ENCODE measurements at regions not wholly inside any gene's neighbourhood (a gene's known extent, or its start where the extent isn't known, plus 50 kb on each side); places are given as distances from the start of the nearest gene placed in this dataset.
A peak's percentile ranks its signal among the peaks of the same experiment; 100 is the strongest.
"Not testable (repeated sequence)": the region's sequence is repeated elsewhere in the genome, so short reads cannot be mapped to it uniquely, and the experiment has no call there.

DNA sequence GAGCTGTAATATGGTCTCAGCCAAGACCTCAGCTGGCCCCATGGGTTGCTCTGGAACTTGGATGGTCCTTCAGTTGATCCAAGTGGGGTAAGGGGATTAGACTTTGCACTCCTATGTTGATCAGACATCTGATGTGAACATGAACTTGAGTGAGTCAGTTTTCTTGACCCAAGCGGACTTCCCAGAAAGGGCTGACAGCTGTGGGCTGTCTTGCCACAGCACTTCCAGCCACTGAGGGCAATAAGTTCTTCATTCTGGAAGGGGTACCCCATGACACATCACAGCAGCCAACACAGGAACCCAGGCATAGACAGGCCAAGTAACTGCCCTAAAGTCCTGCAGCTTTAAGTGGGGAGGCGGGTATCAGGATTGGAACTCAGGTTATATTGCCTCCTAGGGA is 93.9 kb upstream of the USP24 start:
- no peak for DNase-seq

DNA sequence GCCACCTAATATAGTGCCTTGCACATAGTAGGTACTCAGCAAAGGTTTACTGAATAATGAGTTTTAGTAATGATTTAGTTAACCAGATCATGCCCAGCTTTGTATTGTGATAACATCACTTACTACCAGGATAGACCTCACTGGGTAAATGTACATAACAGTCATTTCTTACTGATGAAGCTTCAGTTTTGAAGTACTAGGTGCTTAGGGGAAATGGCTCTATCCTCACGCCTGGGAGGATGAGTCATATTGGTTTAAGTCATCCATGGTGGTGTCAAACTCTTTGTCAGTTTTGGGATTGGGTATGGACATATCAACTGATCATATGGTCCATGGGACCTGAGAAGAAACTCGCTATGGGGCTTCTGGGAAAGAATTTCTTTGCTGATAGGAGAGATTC is 90.6 kb upstream of the USP24 start:
- no peak for DNase-seq

DNA sequence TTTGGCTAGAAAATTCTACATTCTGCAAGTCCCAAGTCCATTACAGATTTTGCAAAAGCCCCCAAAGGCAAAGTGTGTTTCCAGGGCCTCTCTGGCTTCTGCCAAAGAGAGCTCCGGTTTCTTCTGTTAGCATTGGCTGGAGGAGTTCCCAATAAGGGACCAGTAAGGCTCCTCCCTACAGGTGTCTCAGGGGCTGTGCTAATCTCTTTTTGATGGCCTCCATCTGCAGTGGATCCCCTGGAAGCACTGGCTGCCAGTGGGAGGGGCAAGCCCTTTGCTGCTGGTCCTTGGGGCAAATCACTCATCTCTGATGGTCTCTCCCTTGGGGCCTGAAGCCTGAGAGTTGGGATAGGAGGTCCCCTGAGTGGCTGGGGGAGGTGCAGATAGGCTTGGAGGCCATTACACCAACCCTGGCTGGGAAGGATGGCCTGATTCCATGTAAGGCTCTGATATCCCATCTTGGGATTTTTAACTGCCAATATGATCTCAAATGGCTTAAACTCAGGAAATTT is 89.1 kb upstream of the USP24 start:
- DNase-seq = no peak

DNA sequence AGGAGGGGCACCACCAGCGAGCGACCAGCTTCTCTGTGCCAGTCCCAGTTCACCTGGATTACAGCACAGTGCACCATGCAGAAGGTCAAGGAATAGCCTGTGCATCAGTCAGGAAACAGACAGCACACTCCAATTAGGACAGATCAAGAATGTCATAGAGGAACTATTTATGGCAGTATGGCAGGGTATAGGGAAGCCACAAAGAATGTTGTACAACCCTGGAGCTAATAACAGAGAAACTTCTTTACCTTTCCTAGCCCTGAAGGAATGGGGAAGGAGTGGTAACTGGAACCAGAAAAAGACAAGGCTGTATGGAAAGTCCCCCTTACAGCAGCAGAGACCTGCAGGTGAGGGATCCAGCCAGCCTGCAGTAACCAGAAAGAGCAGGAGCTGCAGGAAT is 87.8 kb upstream of the USP24 start:
- no peak for DNase-seq

DNA sequence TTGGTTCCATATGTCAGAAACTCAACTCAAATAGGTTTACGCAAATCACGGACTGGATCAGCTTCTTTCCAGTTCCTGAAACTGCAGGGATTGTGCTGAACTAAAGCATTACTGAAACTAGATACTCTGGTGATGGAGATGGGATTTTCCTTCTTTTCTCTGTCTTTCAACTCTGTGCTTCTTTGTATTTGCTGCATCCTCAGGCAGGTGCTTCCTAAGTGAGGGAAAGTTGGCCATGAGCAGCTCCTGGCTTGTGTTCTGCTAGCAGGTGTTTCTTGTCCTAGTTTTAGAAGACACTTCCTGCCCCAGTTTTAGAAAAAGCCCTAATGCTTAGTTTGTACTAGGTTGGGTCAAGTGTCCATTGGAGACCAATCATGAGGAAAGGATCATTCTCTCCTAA is 86.7 kb upstream of the USP24 start:
- no peak for DNase-seq

DNA sequence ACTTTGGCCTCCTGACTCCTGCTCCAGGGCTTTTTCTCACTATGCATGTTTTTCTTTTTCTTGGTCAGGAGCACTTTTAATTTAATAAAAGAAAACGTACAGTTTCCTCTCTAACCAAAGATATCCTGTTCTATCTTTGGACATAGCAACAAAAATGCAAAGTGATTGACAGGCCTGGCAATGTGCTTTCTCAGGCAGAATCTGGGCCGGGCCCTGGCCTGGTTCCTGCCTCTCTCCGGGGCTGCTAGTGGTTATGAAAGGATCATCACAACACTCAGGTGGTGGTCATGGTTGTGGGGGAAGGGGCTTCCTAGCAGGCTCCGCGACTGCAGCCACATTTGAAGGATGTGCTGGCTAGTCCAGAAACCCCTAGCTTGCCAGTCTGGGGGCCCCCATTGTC is 85.8 kb upstream of the USP24 start:
- no peak for DNase-seq

DNA sequence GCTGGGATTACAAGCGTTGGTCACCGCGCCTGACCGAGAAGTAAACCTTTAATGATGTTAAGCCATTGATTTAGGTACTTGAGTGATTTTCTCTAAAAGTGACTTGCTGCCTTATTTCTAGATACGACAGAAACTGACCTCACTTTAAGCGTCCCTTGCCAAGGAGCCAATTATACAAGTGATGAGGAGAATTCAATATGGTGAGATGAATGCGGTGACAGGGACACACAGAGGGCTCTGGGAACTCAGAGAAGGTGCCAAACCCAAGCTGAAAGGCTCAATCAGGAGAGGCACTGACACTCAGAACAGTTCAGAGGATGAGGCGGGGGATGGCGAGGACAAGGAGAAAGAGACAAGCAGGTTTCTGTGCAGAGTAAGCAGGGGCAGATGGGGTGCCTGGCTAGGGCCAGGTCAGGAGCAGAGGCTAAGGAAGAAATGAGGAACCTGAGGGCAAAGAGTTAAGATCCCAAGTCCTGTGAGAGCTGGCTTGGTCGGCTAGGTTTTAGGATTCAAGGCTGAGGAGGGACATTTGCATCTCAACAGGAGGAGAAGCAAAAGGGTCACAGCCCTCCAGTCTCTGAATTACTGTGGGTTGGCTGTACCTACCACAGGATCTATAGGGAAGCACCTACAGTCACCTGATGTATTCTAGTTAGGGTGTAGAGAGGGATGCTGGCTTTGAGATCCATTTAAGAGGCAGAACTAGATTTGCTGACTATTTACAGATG is 83.2 kb upstream of the USP24 start:
- no peak for DNase-seq

DNA sequence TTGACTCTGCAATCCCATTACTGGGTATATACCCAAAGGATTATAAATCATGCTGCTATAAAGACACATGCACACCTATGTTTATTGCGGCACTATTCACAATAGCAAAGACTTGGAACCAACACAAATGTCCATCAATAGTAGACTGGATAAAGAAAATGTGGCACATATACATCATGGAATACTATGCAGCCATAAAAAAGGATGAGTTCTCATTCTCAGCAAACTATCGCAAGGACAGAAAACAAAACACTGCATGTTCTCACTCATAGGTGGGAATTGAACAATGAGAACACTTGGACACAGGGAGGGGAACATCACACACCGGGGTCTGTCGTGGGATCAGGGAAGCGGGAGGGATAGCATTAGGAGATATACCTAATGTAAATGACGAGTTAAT is 81.1 kb upstream of the USP24 start:
- DNase-seq = not testable (repeated sequence)

DNA sequence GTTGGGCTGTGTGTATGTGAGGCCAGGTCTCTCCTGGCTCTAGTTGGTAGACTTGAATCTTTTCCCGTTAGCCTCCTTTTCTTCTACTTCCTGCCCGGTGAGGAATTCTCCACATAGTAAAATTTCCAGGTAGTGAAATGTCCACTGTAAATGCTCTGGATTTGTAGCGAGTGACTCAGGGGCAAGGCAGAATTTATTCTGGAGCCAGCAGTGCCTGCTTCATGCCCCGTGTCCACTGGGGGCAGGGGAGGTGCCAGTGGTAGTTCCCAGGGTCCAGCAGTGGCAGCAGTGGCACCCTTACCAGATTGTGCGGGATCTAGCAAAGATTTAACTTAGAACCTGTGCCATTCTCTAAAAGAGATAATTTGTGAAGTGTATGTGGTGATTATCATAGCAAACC is 74.5 kb upstream of the USP24 start:
- no peak for DNase-seq

DNA sequence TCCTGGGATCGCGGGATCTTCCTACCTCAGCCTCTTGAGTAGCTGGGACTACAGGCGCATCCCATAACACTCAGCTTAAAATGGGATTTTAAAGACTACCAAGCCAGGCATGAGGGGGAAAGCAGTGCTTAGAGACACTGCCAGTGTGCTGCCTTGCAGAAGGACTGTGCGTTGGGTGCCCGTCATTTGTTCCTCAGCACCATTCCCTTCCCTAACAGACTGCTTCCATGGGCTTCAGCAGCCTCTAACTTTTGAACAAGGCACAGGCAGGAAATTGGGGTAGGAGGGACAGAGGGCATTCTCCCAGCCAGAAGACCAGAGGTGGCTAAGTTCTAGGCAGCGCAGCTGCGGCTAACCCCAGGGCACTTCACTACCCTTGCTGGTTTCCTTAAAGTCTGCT is 73.9 kb upstream of the USP24 start:
- no peak for DNase-seq

DNA sequence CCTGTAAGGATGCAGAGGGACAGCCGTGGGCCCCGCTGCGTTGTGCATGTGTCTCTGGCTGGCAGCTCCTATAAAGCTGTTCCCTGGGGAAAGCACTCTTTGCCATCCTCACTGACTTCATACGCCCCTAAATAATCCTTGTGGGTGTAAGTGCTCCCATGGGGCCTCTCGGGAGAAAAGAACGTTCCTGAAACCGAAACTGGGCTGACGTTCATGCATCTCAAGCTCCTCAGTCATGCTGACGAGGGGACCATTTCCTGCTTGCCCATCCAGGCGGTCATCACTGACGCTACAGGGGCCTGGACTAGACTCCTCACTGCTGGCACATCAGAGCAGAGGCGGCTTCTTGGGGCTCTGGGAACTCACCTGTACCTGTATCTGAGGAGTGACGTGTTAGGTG is 73.1 kb upstream of the USP24 start:
- DNase-seq = peak in 1 of 2 donors; percentile 38

DNA sequence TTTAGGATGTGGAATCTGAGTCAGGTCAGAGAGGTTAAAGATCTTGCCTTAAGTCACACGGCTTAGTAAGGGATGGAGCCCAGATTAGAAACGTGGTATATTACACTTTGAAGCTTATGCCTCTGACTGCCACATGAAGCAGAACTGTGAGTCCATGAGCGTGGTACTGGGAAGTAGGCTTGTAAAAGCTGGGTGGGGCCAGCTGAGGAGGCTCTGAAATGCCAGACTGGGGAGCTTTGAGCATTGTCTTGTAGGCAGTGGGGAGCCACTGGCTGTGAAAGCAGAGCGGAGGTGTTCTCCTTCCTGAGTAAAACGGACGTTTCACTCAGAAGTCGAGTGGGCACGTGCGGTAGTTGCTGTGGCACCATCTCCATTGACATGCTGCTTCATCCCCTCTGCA is 72.6 kb upstream of the USP24 start:
- no peak for DNase-seq

DNA sequence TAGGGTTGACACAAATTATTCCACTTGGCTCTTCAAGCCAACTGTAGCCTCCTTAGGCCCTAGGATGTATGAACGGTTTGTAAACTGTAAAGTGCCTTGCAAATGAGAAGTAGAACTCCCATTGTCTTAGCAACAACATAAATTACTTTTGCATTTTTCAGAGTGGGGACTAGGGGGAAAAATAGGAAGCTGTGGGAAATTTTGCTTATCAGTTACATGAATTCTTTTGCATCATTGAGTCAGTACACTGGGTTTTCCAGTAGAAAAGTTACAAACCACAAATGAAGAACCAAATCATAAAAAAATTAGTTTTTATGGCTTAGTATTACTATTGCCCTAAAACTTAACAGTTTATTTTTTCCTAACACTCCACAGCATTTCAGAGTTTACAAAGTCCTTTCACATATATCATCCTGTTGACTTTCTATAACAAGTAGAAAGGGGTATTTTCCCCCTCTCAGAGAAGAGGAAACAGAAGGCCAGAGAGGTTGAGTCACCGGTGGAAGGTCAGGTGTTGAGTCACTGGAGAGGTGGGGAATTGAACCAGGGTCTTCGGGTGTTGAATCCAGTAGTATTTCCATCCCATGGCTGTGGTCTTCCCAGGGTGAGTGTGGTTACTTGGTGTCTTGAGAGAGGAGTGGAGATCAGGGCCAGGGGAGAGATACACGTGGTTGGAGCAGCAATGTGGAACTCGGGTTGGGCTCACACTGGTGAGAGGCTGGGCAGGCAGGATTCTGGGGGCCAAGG is 71.9 kb upstream of the USP24 start:
- no peak for DNase-seq

DNA sequence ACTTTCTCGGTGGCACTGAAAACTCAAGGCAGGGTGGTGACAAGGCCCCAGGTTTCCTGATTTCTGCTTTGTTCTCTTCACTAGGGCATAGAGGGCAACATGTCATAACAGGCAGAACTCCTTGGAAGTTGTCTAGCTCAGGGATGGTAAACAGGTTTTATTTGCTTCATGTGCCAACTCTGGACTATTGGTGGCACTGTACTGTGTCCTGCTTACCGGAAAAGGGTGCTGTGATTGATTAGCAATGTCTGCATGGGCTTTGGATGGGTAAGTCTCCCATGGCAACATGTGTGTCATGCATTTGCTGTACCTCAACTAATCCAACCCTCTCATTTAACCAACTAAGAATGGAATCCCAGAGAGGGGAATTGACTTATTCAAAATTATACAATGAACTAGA is 70.7 kb upstream of the USP24 start:
- DNase-seq = no peak

DNA sequence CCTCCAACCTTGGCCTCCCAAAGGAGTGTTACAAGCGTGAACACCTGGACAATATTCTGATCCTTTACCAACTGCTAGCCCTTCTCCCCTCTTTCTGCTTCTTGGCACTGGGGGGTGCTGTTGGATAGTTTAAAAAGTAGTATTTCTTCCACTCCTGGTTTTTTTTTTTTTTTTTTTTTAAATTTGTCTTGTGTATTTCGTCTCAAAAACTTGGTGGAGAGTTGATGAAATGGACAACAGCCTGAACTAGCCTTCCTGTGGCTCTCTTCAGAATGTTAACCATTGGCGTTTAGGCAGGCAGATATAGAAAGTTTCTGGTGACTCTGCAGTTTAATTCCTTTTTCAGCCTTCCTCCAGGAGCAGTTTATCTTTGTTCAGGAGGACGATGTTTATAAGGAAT is 69.7 kb upstream of the USP24 start:
- DNase-seq = peak in 1 of 2 donors; percentile 7

DNA sequence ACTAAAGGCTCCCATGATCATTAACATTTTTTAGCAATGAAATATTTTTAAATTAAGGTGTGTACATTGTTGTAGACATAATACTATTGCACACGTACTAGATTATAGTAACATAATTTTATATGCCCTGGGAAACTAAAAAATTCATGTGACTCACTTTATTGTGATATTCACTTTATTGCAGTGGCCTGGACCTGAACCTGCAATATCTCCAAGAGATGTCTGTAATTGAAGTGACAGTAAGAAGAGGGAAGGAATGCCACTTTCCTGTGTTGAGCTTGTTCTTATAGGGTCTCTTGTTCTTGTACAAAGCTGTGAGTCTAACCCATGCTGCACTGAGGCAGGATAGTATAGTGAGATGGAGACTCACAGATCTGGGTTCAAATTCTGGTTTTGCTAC is 66.9 kb upstream of the USP24 start:
- DNase-seq = no peak

DNA sequence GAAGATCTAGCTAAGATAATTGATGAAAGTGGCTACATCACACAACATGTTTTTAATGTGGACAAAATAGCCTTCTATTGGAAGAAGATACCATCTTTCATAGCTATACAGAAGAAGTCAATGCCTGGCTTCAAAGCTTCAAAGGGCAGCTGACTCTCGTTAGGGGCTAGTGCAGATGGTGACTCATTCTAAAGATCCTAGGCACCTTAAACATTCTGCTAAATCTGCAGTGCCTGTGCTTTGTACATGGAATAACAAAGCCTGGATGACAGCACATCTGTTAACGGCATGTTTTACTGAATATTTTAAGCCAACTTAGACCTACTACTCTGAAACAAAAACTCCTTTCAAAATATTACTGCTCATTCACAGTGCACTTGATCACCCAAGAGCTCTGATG is 65.6 kb upstream of the USP24 start:
- DNase-seq = no peak

DNA sequence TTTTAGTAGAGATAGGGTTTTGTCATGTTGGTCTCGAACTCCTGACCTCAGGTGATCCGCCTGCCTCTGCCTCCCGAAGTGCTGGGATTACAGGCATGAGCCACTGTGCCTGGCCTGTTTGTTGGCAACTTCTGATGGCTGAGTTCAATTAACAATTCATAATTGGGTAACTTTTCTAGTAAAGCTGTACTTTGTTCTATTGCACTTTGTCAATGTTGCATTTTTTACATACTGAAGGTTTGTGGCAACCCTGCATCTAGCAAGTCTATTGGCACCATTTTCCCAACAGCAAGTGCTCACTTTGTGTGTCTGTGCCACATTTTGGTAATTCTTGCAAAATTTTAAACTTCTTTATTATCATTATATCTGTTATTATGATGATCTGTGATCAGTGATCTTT is 64.5 kb upstream of the USP24 start:
- no peak for DNase-seq

DNA sequence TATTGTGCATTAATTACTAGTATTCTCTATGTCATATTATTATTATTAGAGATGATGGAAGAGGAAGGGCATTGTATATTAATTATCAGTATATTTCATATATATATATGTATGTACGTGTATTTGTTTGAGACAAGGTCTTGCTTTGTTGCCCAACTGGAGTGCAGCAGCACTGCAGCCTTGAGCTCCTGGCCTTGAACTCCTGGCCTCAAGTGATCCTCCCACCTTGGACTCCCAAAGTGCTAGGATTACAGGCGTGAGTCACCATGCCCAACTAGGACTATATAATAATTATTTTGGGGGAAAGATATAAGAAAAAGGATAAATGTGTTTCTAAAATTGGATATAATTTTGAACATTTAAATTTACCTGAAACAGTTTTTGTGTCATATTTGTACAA is 63.2 kb upstream of the USP24 start:
- DNase-seq = no peak

DNA sequence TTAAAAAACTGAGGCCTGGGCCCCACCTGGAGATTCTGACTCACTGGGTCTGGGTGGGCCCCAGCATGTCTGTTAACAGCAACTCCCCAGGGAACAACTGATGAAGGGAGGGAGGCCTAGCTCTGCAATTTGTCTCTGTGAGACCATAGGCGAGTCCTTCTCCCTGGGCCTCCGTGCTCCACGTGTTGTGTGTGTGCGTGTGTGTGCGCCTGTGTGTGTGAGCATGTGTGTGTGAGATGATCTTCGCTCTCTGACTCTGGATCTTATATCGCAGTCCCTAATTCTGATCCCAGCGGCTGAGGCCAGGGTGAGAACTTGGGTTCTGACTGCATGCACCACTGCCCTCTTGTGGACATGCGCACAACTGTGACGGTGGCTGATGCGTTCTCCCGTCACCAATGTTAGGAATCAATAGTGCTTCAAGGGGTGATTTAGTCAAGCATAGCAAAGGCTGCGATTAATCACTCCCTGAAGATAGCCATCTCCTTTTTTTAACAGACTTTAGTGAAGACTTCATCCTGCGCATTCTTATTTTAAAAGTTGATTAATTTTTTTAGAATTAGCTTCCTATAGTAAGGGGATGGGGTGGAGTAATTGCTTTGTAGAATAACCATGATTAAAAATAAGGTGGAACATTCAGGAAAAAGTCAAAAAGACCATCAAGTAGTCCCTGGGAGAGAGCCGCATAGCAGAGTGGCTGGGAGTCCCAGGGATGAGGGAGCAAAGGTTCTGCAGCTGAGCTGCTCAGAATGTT is 62.4 kb upstream of the USP24 start:
- DNase-seq = peak; percentile 80 to 81

DNA sequence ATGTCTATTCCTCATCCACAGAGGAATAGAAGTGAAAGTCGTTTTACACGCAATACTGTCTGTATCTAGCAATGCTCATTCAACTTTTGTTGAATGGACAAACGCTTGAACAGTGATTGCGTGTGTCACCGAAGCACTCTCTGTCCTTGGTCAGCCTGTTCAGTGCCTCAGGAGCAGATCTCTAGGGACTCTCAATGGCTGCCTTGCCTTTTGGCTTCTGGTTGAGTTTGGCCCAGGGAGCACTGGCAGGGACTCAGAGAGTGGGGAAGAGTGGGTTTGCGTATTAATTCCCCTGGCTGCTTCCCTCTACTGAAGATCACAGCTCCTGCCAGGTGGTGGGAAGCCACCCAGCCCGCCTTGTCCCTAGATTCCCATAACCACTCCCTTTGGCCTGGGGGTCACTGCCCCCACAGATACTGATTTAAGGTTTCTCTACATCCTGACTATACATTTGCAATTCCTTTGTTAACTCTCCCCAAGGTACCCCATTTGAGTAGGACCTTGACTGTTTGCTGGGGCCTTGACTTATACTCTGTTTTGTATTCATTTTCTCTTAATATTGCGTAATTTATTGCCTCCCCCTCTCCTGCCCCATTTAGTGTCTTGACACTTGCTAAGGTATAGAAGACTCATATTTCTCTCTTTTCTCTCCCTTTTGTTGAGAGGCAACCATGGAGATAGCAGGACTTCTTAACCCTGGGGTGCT is 61.7 kb upstream of the USP24 start:
- no peak for DNase-seq

DNA sequence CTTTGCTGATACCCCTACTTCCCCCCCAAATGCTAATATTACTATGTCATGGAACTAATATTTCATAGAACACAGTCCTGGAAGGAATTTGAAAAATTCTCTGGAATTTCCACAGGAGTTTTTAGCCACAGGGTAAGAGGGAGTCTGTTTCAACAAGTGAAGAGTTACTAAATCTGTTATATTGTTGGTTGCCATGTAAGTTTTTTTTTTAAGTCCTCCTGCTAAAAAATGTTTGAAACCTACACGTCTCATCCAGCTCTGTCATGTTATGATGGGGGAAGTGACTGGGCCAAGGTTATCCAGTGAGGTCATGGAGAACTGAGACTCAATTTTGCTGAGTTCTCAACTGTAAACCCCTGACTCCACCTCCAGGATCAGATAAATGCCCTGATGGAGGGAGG is 60.8 kb upstream of the USP24 start:
- no peak for DNase-seq

DNA sequence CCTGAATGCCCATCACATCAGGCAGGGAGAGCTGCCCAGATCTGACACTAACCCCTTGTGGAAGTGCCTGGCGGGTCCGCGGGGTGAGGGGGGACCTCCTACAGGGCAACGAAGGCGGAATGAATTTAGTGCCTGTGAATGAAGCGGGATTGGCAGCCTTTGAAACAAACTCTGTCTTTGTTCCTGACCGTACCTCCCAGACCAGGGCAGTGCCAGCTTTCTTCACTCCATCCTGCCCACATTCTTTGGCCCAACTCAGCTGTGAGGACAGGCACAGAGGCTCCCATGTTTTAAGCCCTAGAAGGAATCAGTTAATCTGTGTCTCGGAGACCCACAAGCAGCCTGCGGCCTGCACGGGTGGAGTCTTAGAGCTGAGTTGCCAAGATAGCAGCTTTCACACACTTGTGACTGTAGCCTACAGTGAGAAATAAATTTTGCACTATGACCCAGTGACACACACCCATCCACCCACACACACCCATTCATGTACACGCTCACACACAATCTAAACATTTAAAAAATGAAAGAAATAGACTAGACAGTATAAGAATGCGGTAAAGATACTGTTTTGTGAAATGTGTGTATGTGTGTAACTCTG is 60.1 kb upstream of the USP24 start:
- no peak for DNase-seq

Measured in CD4-positive, alpha-beta T cell treated with Interleukin-4 for 1 hour (primary cell).